ENCODE measurements at regions not wholly inside any gene's neighbourhood (a gene's known extent, or its start where the extent isn't known, plus 50 kb on each side); places are given as distances from the start of the nearest gene placed in this dataset.

GRCh38 chr13:44292545-44292944, 81.1 kb upstream of the SERP2 start:
- FAIRE-seq, result no peak

- FAIRE-seq, result no peak
Observed at GRCh38 chr13:44293374-44293773, 80.2 kb upstream of the SERP2 start.

GRCh38 chr13:44293908-44294735, 79.5 kb upstream of the SERP2 start:
- no peak for FAIRE-seq

GRCh38 chr13:44294876-44295275, 78.7 kb upstream of the SERP2 start:
- no peak for FAIRE-seq

- FAIRE-seq, result no peak
Observed at GRCh38 chr13:44296856-44297255, 76.8 kb upstream of the SERP2 start.

- no peak for FAIRE-seq
Observed at GRCh38 chr13:44298314-44298713, 75.3 kb upstream of the SERP2 start.

GRCh38 chr13:44299152-44299943, 74.3 kb upstream of the SERP2 start:
- no peak for FAIRE-seq

- no peak for FAIRE-seq
Observed at GRCh38 chr13:44300895-44301638, 72.6 kb upstream of the SERP2 start.

- FAIRE-seq, result no peak
Observed at GRCh38 chr13:44301639-44302015, 72.0 kb upstream of the SERP2 start.

GRCh38 chr13:44302233-44302632, 71.4 kb upstream of the SERP2 start:
- no peak for FAIRE-seq

GRCh38 chr13:44302940-44303575, 70.6 kb upstream of the SERP2 start:
- FAIRE-seq, result no peak

GRCh38 chr13:44303681-44304432, 69.8 kb upstream of the SERP2 start:
- FAIRE-seq, result no peak

- no peak for FAIRE-seq
Observed at GRCh38 chr13:44304433-44304725, 69.2 kb upstream of the SERP2 start.

- FAIRE-seq, result no peak
Observed at GRCh38 chr13:44305286-44305685, 68.3 kb upstream of the SERP2 start.

- FAIRE-seq, result no peak
Observed at GRCh38 chr13:44305917-44306370, 67.7 kb upstream of the SERP2 start.

- FAIRE-seq, result no peak
Observed at GRCh38 chr13:44306371-44307192, 67.0 kb upstream of the SERP2 start.

GRCh38 chr13:44307255-44307654, 66.4 kb upstream of the SERP2 start:
- FAIRE-seq, result no peak

- no peak for FAIRE-seq
Observed at GRCh38 chr13:44307844-44308243, 65.8 kb upstream of the SERP2 start.

GRCh38 chr13:44308352-44308751, 65.3 kb upstream of the SERP2 start:
- no peak for FAIRE-seq

- no peak for FAIRE-seq
Observed at GRCh38 chr13:44309794-44310757, 63.5 kb upstream of the SERP2 start.
